GM12878 (cell line): ENCODE measurements at regions not wholly inside any gene's neighbourhood (a gene's known extent, or its start where the extent isn't known, plus 50 kb on each side); places are given as distances from the start of the nearest gene placed in this dataset.

ENCODE experiments used
- CEBPB ChIP-seq, 2 experiments: fragments of 150-350 bp in 1 of 2; IDR thresholded peaks; 2 replicates each; pipeline ENCODE4 v1.6.1; 2012 to 2014; ENCODE audit warnings: low read depth in 2 of 2, low read length in 2 of 2, borderline replicate concordance in 1 of 2, inconsistent platforms in 1 of 2
- IKZF1 ChIP-seq: fragments of 450-650 bp; conservative IDR thresholded peaks from 2 replicates; pipeline ENCODE4 v1.6.1; 2017; ENCODE audit warnings: antibody characterized with exemption, mild to moderate bottlenecking
- LARP7 ChIP-seq: fragments of 450-650 bp; IDR thresholded peaks from 2 replicates; pipeline ENCODE4 v1.6.1; 2017; ENCODE audit warnings: mild to moderate bottlenecking
- PAX8 ChIP-seq: fragments of 450-650 bp; IDR thresholded peaks from 2 replicates; pipeline ENCODE4 v1.6.1; 2017; ENCODE audit warnings: mild to moderate bottlenecking, moderate library complexity
- RUNX3 ChIP-seq: IDR thresholded peaks from 2 replicates; pipeline ENCODE4 v1.6.1; 2012; ENCODE audit warnings: low read length, inconsistent platforms
- SIX5 ChIP-seq: IDR thresholded peaks from 2 replicates; pipeline ENCODE4 v1.6.1; 2011; ENCODE audit warnings: mild to moderate bottlenecking, low read depth, low read length, moderate library complexity; ENCODE audit not compliant: severe bottlenecking
- SPI1 ChIP-seq: IDR thresholded peaks from 2 replicates; pipeline ENCODE4 v1.6.1; 2011; ENCODE audit warnings: low read depth, mild to moderate bottlenecking, low read length, moderate library complexity, borderline replicate concordance; ENCODE audit not compliant: insufficient read depth
- TF ChIP-seq, protein P1 (sequence below): fragments of 450-650 bp; formaldehyde crosslinking; IDR thresholded peaks from 2 replicates; pipeline ENCODE4 v1.4.0; 2022; ENCODE audit warnings: mild to moderate bottlenecking, moderate library complexity
- TF ChIP-seq, protein P2 (sequence below): IDR thresholded peaks from 2 replicates; pipeline ENCODE4 v1.6.1; 2011; ENCODE audit warnings: borderline replicate concordance, low read depth, mild to moderate bottlenecking, moderate library complexity, mixed read lengths, low read length; ENCODE audit not compliant: insufficient read depth; ENCODE audit errors: extremely low read length
- TF ChIP-seq, protein P3 (sequence below): IDR thresholded peaks from 2 replicates; pipeline ENCODE4 v1.6.1; 2012; ENCODE audit warnings: mild to moderate bottlenecking, low read depth, low read length
- TF ChIP-seq, protein P4 (sequence below): fragments of 450-650 bp; IDR thresholded peaks from 2 replicates; pipeline ENCODE4 v1.6.1; 2017; ENCODE audit warnings: mild to moderate bottlenecking, moderate library complexity
- TF ChIP-seq, protein P5 (sequence below): fragments of 450-650 bp; IDR thresholded peaks from 2 replicates; pipeline ENCODE4 v1.6.1; 2016; ENCODE audit warnings: mild to moderate bottlenecking, moderate library complexity, borderline replicate concordance

DNA sequence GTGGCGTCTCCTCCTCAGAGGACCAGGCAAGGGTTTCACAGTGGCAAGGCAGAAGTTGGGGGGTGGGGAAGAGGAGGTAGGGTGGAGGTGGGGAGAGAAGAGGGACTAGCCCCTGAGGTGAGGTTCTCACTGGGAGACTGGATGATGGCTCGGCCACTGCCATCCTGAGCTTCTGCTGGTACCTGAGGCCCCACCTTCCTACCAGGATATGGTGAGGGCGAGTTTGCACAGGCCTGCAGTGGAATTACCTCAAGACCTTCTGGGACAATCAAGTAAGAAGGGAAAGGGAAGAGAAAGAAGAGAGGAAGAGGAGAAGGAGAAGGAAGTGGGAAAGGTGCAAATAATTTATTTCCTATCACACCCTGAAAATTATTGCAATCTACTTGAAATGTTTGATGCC lies 111.8 kb upstream of the GDF10 start (continued):
- TF ChIP-seq, protein P1, sequence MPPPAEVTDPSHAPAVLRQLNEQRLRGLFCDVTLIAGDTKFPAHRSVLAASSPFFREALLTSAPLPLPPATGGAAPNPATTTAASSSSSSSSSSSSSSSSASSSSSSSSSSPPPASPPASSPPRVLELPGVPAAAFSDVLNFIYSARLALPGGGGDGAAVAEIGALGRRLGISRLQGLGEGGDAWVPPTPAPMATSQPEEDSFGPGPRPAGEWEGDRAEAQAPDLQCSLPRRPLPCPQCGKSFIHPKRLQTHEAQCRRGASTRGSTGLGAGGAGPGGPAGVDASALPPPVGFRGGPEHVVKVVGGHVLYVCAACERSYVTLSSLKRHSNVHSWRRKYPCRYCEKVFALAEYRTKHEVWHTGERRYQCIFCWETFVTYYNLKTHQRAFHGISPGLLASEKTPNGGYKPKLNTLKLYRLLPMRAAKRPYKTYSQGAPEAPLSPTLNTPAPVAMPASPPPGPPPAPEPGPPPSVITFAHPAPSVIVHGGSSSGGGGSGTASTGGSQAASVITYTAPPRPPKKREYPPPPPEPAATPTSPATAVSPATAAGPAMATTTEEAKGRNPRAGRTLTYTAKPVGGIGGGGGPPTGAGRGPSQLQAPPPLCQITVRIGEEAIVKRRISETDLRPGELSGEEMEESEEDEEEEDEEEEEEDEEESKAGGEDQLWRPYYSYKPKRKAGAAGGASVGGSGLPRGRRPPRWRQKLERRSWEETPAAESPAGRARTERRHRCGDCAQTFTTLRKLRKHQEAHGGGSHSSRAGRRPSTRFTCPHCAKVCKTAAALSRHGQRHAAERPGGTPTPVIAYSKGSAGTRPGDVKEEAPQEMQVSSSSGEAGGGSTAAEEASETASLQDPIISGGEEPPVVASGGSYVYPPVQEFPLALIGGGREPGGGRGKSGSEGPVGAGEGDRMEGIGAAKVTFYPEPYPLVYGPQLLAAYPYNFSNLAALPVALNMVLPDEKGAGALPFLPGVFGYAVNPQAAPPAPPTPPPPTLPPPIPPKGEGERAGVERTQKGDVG (CRISPR knock-in tag) = no peak
- TF ChIP-seq SIX5 (no peak), RUNX3 (no peak), CEBPB (IDR thresholded peaks at IDR 0.05; ENCODE audit: borderline replicate concordance in 1 of 2, low read depth in 2 of 2, low read length in 2 of 2) (no peak), PAX8 (no peak), LARP7 (no peak), IKZF1 (no peak), SPI1 (no peak)
- TF ChIP-seq, protein P2, sequence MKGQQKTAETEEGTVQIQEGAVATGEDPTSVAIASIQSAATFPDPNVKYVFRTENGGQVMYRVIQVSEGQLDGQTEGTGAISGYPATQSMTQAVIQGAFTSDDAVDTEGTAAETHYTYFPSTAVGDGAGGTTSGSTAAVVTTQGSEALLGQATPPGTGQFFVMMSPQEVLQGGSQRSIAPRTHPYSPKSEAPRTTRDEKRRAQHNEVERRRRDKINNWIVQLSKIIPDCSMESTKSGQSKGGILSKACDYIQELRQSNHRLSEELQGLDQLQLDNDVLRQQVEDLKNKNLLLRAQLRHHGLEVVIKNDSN = no peak
- TF ChIP-seq, protein P3, sequence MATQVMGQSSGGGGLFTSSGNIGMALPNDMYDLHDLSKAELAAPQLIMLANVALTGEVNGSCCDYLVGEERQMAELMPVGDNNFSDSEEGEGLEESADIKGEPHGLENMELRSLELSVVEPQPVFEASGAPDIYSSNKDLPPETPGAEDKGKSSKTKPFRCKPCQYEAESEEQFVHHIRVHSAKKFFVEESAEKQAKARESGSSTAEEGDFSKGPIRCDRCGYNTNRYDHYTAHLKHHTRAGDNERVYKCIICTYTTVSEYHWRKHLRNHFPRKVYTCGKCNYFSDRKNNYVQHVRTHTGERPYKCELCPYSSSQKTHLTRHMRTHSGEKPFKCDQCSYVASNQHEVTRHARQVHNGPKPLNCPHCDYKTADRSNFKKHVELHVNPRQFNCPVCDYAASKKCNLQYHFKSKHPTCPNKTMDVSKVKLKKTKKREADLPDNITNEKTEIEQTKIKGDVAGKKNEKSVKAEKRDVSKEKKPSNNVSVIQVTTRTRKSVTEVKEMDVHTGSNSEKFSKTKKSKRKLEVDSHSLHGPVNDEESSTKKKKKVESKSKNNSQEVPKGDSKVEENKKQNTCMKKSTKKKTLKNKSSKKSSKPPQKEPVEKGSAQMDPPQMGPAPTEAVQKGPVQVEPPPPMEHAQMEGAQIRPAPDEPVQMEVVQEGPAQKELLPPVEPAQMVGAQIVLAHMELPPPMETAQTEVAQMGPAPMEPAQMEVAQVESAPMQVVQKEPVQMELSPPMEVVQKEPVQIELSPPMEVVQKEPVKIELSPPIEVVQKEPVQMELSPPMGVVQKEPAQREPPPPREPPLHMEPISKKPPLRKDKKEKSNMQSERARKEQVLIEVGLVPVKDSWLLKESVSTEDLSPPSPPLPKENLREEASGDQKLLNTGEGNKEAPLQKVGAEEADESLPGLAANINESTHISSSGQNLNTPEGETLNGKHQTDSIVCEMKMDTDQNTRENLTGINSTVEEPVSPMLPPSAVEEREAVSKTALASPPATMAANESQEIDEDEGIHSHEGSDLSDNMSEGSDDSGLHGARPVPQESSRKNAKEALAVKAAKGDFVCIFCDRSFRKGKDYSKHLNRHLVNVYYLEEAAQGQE = no peak
- TF ChIP-seq, protein P4, sequence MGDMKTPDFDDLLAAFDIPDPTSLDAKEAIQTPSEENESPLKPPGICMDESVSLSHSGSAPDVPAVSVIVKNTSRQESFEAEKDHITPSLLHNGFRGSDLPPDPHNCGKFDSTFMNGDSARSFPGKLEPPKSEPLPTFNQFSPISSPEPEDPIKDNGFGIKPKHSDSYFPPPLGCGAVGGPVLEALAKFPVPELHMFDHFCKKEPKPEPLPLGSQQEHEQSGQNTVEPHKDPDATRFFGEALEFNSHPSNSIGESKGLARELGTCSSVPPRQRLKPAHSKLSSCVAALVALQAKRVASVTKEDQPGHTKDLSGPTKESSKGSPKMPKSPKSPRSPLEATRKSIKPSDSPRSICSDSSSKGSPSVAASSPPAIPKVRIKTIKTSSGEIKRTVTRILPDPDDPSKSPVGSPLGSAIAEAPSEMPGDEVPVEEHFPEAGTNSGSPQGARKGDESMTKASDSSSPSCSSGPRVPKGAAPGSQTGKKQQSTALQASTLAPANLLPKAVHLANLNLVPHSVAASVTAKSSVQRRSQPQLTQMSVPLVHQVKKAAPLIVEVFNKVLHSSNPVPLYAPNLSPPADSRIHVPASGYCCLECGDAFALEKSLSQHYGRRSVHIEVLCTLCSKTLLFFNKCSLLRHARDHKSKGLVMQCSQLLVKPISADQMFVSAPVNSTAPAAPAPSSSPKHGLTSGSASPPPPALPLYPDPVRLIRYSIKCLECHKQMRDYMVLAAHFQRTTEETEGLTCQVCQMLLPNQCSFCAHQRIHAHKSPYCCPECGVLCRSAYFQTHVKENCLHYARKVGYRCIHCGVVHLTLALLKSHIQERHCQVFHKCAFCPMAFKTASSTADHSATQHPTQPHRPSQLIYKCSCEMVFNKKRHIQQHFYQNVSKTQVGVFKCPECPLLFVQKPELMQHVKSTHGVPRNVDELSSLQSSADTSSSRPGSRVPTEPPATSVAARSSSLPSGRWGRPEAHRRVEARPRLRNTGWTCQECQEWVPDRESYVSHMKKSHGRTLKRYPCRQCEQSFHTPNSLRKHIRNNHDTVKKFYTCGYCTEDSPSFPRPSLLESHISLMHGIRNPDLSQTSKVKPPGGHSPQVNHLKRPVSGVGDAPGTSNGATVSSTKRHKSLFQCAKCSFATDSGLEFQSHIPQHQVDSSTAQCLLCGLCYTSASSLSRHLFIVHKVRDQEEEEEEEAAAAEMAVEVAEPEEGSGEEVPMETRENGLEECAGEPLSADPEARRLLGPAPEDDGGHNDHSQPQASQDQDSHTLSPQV = no peak
- TF ChIP-seq, protein P5, sequence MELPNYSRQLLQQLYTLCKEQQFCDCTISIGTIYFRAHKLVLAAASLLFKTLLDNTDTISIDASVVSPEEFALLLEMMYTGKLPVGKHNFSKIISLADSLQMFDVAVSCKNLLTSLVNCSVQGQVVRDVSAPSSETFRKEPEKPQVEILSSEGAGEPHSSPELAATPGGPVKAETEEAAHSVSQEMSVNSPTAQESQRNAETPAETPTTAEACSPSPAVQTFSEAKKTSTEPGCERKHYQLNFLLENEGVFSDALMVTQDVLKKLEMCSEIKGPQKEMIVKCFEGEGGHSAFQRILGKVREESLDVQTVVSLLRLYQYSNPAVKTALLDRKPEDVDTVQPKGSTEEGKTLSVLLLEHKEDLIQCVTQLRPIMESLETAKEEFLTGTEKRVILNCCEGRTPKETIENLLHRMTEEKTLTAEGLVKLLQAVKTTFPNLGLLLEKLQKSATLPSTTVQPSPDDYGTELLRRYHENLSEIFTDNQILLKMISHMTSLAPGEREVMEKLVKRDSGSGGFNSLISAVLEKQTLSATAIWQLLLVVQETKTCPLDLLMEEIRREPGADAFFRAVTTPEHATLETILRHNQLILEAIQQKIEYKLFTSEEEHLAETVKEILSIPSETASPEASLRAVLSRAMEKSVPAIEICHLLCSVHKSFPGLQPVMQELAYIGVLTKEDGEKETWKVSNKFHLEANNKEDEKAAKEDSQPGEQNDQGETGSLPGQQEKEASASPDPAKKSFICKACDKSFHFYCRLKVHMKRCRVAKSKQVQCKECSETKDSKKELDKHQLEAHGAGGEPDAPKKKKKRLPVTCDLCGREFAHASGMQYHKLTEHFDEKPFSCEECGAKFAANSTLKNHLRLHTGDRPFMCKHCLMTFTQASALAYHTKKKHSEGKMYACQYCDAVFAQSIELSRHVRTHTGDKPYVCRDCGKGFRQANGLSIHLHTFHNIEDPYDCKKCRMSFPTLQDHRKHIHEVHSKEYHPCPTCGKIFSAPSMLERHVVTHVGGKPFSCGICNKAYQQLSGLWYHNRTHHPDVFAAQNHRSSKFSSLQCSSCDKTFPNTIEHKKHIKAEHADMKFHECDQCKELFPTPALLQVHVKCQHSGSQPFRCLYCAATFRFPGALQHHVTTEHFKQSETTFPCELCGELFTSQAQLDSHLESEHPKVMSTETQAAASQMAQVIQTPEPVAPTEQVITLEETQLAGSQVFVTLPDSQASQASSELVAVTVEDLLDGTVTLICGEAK = no peak
